ENCODE measurements at regions not wholly inside any gene's neighbourhood (a gene's known extent, or its start where the extent isn't known, plus 50 kb on each side); places are given as distances from the start of the nearest gene placed in this dataset.
"Not testable (repeated sequence)": the region's sequence is repeated elsewhere in the genome, so short reads cannot be mapped to it uniquely, and the experiment has no call there.

DNA sequence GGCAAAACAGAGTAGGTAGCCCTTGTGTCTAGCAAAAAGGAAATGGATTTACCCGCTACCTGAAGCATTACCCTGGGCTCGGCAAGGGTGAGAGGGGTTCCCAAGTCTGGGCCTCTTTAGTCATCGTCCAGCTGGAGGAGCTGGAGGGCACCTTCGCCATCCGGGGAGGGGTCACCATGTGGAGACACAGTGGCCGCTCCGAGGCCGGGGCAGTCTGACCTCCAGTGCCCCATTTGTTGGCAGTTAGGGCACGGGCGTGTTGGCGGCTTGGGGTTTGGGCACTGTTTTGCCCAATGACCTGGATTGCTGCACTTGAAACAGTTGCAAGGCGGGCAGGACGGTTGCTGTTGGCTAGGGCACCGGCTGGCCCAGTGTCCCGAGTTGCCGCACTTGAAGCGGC is 581.8 kb downstream of the SUCLG1 start:
- DNase-seq (ENCODE audit: low spot score), result not testable (repeated sequence)

GRCh38 chr2:83874712-83875430 is 584.2 kb downstream of the SUCLG1 start:
- DNase-seq (ENCODE audit: low spot score), result no peak

- no peak for DNase-seq (ENCODE audit: low spot score)
Observed at GRCh38 chr2:83874066-83874465, 585.0 kb downstream of the SUCLG1 start.

GRCh38 chr2:83873110-83873509 is 586.0 kb downstream of the SUCLG1 start:
- no peak for DNase-seq (ENCODE audit: low spot score)

DNA sequence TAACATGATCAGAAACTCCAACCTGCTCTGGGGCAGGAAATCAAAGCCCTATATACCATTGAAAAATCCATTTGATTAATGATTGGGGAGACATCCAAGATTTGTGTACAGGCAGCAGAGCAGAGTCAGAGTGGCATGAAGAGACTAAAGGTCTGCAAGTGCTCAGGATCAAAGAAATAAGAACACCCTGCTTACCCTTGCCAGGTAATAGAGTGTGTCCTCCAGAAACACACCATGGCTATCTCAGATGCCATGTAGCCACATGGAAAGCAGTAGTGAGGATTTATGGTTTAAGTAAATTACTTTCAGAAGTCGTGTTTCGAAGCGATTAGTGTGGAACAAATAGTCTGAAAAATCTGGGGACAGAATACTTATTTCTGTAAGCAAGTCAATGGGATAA is 592.9 kb downstream of the SUCLG1 start:
- no peak for DNase-seq (ENCODE audit: low spot score)

DNA sequence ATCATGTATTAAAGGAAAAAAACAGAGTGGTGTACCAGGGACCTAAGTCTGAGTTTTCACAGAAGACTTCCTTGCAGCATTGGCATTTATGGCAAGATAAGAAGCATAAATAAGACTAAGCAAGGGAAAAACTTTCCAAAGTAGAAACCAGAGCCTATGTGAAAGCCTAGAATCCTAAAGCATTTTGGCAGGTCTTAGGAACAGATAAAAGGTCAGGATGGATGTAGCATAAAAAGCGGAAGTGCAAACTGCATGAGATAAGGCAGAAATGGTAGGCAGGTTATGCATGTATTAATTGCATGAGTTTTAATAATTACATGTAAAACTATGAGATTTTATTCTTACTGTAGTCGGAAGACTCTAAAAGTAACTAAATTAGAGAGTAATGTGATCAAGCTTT is 596.5 kb downstream of the SUCLG1 start:
- DNase-seq (ENCODE audit: low spot score), result peak; percentile 59

DNA sequence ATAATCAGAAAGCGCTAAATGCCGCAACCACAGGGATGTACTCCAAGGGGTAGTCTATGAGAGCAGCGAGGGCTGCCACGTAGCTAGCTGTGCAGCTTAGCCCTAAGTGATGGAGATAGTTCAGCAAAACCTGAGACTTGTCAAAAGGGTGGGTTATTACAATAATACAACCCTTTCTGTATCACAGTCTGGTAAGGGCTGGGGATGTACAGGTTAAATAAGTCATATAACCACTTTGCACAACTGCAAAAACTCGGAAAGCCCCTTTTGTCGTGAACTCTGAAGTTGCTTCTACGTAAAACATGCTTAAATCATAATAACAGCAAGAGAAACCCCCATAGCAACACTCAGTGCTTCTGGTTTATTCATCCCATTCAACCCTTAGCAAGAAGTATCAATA is 598.8 kb downstream of the SUCLG1 start:
- no peak for DNase-seq (ENCODE audit: low spot score)

DNA sequence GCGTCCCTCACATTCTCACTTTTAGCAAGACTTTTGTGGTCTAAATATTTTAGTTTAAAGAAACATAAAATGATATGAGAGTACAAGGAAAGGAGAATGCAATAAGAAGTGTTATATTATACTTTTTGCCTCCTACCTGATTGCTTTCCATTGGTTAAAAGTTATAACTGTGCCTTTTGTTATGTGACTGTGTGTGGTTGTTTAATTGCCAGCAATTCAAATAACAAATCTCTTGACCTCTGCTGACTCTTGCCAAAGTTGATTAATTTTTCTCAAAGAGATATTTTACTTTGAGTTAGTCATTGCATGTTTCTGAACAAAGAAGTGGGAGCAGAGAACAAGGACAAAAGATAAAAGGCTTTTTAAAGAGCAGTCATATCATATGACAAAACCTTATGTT is 599.5 kb downstream of the SUCLG1 start:
- DNase-seq (ENCODE audit: low spot score), result no peak

GRCh38 chr2:83851066-83851465 is 608.0 kb downstream of the SUCLG1 start:
- DNase-seq (ENCODE audit: low spot score), result no peak

DNA sequence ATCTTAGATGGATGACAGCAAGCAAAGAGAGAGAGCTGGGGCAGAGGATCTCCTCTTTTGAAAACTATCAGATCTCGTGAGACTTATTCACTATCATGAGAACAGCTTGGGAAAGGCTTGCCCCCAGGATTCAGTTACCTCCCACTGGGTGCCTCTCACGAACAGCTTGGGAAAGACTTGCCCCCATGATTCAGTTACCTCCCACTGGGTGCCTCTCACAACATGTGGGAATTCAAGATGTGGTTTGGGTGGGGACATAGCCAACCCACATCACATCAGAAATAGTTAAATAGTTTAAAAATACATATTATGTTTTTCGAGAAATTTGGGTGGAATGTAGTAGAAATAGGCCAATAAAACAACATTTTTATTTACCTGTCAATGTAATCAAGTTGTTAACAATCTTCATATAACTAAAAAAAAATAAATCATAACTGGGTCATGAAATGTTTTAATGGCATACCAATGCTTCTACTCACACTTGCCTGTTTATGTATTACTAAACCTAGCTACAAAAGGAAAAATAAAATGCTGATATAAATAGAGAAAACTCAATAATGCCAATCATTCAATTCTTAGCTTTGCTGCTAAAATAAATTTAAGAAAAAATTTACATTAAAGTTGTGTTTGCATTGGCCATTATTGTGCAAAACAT is 608.9 kb downstream of the SUCLG1 start:
- no peak for DNase-seq (ENCODE audit: low spot score)

DNA sequence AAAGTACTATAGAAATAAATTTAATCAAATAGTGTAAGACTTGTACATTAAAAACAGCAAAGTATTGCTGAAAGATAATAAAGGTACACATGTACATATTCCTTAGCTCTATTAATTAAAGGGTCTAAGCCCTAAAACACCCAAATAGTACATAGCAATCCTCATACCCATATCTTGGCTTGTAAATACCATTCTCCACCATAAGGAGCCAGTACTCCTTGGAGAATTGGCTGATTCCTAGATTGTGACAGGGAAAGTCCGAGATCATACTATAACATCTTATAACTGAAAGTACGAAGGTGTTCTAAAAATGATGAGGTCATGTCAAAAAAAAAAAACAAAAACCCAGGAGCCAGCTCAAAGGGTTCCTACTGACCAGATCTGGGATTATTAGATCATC is 614.6 kb downstream of the SUCLG1 start:
- DNase-seq (ENCODE audit: low spot score), result no peak

DNA sequence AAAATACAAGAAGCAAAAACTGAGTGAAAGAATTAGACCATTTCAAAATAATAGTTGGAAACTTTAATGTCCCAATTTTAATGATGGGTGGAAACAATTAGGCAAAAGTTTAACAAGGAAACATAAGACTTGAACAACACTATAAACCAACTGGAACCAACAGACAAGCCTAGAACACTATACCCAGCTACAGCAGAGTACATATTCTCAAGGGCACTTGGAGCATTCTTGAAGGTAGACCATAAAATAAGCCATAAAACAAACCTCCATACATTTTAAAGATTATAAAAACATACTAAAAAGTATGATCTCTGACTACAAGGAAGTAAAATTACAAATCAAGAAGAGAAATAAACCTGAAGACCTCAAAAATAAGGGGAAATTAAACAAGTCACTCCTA is 616.7 kb downstream of the SUCLG1 start:
- DNase-seq (ENCODE audit: low spot score), result no peak

DNA sequence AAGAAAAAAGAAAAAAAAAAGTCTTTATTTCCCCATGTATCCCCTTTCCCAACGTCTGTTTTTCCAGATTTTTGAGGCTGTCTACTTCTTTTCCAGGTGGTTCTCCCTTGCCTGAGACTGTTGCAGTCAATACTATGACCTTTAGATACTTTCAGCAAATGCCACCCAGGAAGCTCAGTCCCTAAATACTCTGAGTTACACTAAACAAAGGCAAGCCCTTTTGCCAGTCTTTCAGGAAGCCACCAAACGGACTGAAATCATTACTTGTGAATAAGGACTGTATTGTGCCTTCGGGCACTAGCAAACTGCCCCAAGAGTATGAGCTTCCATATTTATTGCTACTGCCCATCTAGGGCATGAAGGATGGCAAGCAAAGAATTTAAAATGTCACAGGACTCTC is 621.3 kb downstream of the SUCLG1 start:
- no peak for DNase-seq (ENCODE audit: low spot score)

- DNase-seq (ENCODE audit: low spot score), result no peak
Observed at GRCh38 chr2:83827618-83828017, 631.5 kb downstream of the SUCLG1 start.

- no peak for DNase-seq (ENCODE audit: low spot score)
Observed at GRCh38 chr2:83826577-83826976, 632.5 kb downstream of the SUCLG1 start.

DNA sequence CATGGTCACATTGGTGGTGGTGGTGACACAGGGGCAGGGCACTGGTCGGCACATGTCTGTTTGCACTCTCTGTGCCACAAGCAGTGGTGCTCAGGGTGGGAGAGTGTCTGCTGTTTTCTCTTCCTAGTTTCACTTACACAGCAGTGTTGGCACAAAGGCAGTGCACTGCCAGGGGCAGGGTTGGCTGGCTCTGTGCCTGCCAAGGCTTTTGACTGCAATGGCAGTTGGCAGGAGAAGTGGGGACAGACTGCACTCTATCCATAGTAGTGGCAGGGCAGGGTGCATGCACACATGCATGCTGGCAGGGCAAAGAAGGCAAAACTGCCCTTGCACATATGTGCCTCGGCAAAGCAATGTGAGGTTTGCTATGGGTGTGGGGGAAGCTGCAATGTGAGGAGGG is 635.9 kb downstream of the SUCLG1 start:
- no peak for DNase-seq (ENCODE audit: low spot score)

DNA sequence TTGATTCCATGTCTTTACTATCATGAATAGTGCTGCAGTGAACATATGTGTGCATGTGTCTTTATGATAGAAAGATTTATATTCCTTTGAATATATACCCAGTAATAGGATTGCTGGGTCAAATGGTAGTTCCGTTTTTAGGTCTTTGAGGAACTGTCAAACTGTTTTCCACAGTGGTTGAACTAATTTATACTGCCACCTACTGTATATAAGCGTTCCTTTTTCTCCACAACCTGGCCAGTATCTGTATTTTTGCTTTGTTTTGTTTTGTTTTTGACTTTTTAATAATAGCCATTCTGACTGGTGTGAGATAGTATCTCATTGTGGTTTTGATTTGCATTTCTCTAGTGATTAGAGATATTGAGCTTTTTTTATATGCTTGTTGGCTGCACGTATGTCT is 641.6 kb downstream of the SUCLG1 start:
- DNase-seq (ENCODE audit: low spot score), result no peak

DNA sequence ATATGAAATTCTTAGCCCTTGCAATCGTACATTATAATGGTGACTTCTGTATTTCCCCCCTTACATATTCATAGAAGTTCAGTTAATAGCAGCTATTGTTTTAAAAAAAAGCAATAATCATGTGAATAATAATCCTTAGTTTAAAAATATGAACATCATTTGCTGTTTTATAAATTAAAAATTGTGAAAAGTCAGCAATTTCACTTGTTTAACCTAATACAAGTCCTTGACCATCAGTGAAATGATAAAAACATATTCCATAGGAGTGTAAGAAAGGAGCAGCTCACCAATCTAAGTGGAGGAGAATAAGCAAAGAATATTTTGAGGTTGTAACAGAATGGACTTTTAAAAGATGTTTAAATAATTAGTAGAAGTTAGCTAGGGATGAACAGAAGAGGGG is 650.2 kb downstream of the SUCLG1 start:
- no peak for DNase-seq (ENCODE audit: low spot score)

GRCh38 chr2:83802604-83803003 is 656.5 kb downstream of the SUCLG1 start:
- DNase-seq (ENCODE audit: low spot score), result no peak

DNA sequence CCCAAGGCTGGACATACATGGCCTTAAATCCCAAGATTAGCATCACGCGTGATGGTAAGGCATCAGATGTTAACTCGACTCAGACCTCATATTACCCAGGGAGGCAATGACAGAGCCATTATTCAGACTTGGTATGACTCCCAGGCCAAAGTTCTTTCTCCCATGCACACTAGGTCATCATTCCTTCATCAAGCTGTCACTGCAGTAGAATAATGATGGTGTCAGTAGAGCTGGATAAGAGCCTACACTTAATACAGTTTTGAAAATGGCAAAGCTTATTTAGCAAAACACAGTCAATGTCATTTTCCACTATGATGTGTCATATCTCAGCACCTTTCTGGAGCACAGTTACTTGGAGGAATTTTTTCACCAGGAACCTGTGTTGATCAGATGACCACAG is 663.3 kb downstream of the SUCLG1 start:
- DNase-seq (ENCODE audit: low spot score), result no peak

DNA sequence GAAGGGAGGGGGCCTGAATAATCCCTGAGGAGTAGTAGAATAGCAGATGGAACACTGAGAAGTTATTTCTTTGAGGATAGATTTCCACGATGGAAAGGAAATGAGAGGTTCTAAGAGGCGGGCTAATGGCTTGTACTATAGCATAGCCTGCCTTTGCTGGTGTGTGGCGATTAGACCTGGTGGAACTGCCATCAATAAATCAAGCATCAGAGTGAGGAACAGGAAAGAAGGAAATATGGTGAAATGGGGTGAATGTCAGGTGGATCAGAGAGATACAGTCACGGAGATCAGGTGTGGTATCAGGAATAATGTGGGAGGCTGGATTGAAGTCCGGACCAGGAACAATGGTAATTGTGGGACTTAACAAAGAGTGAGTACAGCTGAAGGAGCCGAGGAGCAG is 668.6 kb downstream of the SUCLG1 start:
- not testable (repeated sequence) for DNase-seq (ENCODE audit: low spot score)

GRCh38 chr2:83789674-83790073 is 669.4 kb downstream of the SUCLG1 start:
- not testable (repeated sequence) for DNase-seq (ENCODE audit: low spot score)

DNA sequence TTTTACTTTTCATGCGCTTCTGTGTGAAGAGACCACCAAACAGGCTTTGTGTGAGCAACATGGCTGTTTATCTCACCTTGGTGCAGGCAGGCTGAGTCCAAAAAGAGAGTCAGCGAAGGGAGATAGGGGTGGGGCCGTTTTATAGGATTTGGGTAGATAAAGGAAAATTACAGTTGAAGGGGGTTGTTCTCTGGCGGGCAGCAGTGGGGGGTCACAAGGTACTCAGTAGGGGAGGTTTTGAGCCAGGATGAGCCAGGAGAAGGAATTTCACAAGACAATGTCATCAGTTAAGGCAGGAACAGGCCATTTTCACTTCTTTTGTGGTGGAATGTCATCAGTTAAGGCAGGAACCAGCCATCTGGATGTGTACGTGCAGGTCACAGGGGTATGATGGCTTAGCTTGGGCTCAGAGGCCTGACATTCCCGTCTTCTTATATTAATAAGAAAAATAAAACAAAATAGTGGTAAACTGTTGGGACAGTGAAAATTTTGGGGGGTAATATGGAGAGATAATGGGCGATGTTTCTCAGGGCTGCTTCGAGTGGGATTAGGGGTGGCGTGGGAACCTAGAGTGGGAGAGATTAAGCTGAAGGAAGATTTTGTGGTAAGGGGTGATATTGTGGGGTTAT is 670.0 kb downstream of the SUCLG1 start:
- DNase-seq (ENCODE audit: low spot score), result not testable (repeated sequence)

All from umbilical cord (tissue), 1 donor.